ENCODE measurements at regions not wholly inside any gene's neighbourhood (a gene's known extent, or its start where the extent isn't known, plus 50 kb on each side); places are given as distances from the start of the nearest gene placed in this dataset.

GRCh38 chr2:126952216-126952615 lies 53.5 kb downstream of the TEX51 start:
- ChIA-PET CTCF (interaction anchor here (0.5 kb wide), 1 partner anchor 79 kb away, joined by 4 read pairs; no protein-coding TSS in a partner anchor), POLR2A (no interaction called here)
- H3K4me1 ChIP-seq (ENCODE audit: control insufficient read depth, insufficient read depth, low read length), result no peaks in the 10 kb centered on the region
- H3K27ac ChIP-seq (ENCODE audit: extremely low read depth, low read depth, low read length), result no peak overlapping the region
- H3K36me3 ChIP-seq (ENCODE audit: control insufficient read depth in 2 of 2, insufficient read depth in 1 of 2, low read length in 2 of 2), result no peaks in the 10 kb centered on the region
- no peak overlapping the region for H3K4me3 ChIP-seq (ENCODE audit: low read depth, low read length)
- H3K9me3 ChIP-seq (ENCODE audit: control insufficient read depth, insufficient read depth, low read depth, low read length), result no peaks in the 10 kb centered on the region
- TF ChIP-seq ZNF138 (tag by site-specific recombination; IDR thresholded peaks at IDR 0.05; ENCODE audit: borderline replicate concordance), result no peak
- TF ChIP-seq ZNF169 (tag by site-specific recombination; IDR thresholded peaks at IDR 0.05), result no peak
- no peak for TF ChIP-seq ATF2 (tag by site-specific recombination; IDR thresholded peaks at IDR 0.05; ENCODE audit: low read depth)
- no peak for TF ChIP-seq ZNF677 (tag by site-specific recombination; IDR thresholded peaks at IDR 0.05)
- no peak for TF ChIP-seq HOXA7 (CRISPR knock-in tag; IDR thresholded peaks at IDR 0.05; ENCODE audit: borderline replicate concordance)
- TF ChIP-seq ZNF350 (tag by site-specific recombination; IDR thresholded peaks at IDR 0.05), result no peak
- TF ChIP-seq ZNF785 (tag by site-specific recombination; IDR thresholded peaks at IDR 0.05), result no peak
- no peak for TF ChIP-seq ZFHX2 (tag by site-specific recombination; conservative IDR thresholded peaks at IDR 0.05)
- TF ChIP-seq ZNF596 (tag by site-specific recombination; IDR thresholded peaks at IDR 0.05), result no peak
- no peak for TF ChIP-seq GLI4 (tag by site-specific recombination; IDR thresholded peaks at IDR 0.05)
- TF ChIP-seq ZNF521 (tag by site-specific recombination; IDR thresholded peaks at IDR 0.05), result no peak
- no peak for TF ChIP-seq TCF7L2 (IDR thresholded peaks at IDR 0.05; ENCODE audit: borderline replicate concordance, low read depth, low read length)
- TF ChIP-seq ZNF792 (tag by site-specific recombination; IDR thresholded peaks at IDR 0.05), result no peak
- TF ChIP-seq ZBTB26 (tag by site-specific recombination; optimal IDR thresholded peaks at IDR 0.05), result no peak
- no peak for TF ChIP-seq ELK4 (IDR thresholded peaks at IDR 0.05; ENCODE audit: borderline replicate concordance, low read depth, low read length)
- no peak for TF ChIP-seq GLI2 (tag by site-specific recombination; IDR thresholded peaks at IDR 0.05; ENCODE audit: borderline replicate concordance, low read depth)

- Histone ChIP-seq H3K4me1 (ENCODE audit: control insufficient read depth, insufficient read depth, low read length) (no peaks in the 10 kb centered on the region), H3K9me3 (ENCODE audit: control insufficient read depth, insufficient read depth, low read depth, low read length) (no peaks in the 10 kb centered on the region), H3K4me3 (ENCODE audit: low read depth, low read length) (no peak overlapping the region), H3K27ac (ENCODE audit: extremely low read depth, low read depth, low read length) (no peak overlapping the region), H3K36me3 (ENCODE audit: control insufficient read depth in 2 of 2, insufficient read depth in 1 of 2, low read length in 2 of 2) (no peaks in the 10 kb centered on the region)
- ChIA-PET POLR2A (no interaction called here), CTCF (no interaction called here)
- TF ChIP-seq TCF7L2 (IDR thresholded peaks at IDR 0.05; ENCODE audit: borderline replicate concordance, low read depth, low read length) (peak; percentile 90), ZNF645 (tag by site-specific recombination; IDR thresholded peaks at IDR 0.05) (no peak), ZNF707 (tag by site-specific recombination; IDR thresholded peaks at IDR 0.05) (no peak), ZNF266 (tag by site-specific recombination; IDR thresholded peaks at IDR 0.05; ENCODE audit: low read depth) (no peak), ZNF843 (tag by site-specific recombination; IDR thresholded peaks at IDR 0.05) (0 out of 2 replicates have a peak, but pooled peaks have one; percentile 27), SP3 (tag by site-specific recombination; IDR thresholded peaks at IDR 0.05) (no peak), TRIM28 (IDR thresholded peaks at IDR 0.05; ENCODE audit: borderline replicate concordance, low read length) (peak; percentile 61; the same call in 1 of the 2 replicates), ZNF114 (tag by site-specific recombination; IDR thresholded peaks at IDR 0.05) (no peak), ZSCAN30 (tag by site-specific recombination; IDR thresholded peaks at IDR 0.05) (no peak), ZNF311 (tag by site-specific recombination; IDR thresholded peaks at IDR 0.05; ENCODE audit: borderline replicate concordance) (no peak)
Observed at GRCh38 chr2:126953483-126953882, 54.8 kb downstream of the TEX51 start.
